NCI-H2107 treated with DMSO at 0.1 percent for 48 hours (cell line): ENCODE measurements at regions not wholly inside any gene's neighbourhood (a gene's known extent, or its start where the extent isn't known, plus 50 kb on each side); places are given as distances from the start of the nearest gene placed in this dataset.

Experiments
- DNase-seq: peaks from one replicate; lab custom pipeline; 2025; ENCODE audit not compliant: unreplicated experiment; lab: John Stamatoyannopoulos, UW

- DNase-seq = no peak
These were observed 100.4 kb downstream of the SLIT2 start for GRCh38 chr4:20352163-20352431.

DNA sequence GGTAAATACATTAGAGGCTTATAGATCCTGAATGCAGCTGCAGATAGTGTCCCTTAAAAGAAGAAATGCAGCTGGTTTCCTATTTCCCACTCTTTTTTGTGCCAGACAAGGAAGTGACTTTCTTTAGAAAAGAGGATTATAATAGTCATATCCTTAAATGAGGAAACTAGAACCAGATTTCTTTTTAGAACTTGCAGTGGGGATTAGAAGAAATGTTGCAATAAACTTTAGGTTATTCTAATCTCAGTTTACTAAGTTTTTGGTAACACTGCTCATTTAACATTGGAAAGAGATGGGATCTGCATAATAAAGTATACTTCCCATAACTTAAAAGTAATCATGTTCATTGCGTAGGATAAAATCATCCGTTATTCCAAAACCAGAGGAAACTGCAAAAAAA lies 101.9 kb downstream of the SLIT2 start:
- no peak for DNase-seq

- DNase-seq = peak; percentile 32
These were observed 102.4 kb downstream of the SLIT2 start for GRCh38 chr4:20354120-20354519.

DNA sequence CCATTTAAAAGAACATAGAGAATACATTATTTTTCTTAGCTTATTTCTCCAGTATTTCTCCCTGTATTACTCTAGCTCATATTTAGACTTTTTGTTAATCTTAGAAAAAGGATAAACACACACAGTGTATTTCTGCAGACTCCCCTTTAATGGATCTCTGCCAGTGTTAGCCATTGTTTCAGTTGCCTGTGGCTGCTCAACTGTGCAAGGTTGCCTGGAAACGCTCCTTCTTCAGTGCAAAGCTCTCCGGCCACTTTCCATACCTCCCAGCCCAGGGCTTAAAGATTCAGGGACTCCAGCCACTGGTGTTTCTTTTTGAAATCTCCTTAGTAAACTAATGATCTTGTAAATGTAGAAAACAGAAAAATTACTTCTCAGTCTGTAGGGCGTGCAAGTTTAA lies 104.9 kb downstream of the SLIT2 start:
- peak; percentile 22 for DNase-seq

DNA sequence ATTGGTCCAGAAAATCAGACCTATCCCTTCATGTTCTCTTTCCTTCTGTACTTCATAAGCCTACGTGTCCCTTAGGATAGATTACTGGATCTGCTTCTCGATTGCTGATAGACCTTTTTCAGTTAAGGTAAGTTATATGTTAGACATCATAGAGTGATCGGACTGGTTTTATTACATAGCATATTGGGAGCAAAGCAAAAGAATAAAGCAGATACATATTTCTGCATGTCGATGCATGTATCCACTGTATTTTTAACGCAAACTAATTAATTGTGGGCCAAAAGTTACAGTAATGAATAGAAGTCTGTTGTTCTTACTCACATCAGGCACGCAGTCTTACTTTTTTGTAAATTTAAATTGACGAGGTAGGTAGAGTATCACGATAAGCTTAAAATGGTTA lies 106.4 kb downstream of the SLIT2 start:
- no peak for DNase-seq

DNA sequence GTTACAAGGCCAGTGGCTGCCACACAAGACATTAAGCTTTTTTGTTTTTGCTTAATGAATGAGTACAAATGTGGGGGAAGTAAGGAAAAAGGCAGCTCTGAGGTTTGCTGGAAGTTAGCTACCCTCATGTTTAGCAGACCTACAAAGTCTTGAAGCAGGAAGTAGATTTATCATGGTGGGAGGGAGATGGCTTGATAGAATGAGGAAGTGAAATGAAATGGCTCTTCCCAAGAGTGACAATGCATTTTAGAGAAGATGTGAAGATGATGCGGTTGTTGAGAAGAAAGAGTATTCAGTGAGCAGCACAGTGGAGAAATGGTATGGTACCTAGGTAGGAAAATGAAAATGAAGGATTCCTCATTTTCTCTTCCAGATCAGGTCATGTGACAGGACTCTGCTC lies 108.0 kb downstream of the SLIT2 start:
- DNase-seq = no peak

- no peak for DNase-seq
These were observed 110.4 kb downstream of the SLIT2 start for GRCh38 chr4:20362148-20362547.

DNA sequence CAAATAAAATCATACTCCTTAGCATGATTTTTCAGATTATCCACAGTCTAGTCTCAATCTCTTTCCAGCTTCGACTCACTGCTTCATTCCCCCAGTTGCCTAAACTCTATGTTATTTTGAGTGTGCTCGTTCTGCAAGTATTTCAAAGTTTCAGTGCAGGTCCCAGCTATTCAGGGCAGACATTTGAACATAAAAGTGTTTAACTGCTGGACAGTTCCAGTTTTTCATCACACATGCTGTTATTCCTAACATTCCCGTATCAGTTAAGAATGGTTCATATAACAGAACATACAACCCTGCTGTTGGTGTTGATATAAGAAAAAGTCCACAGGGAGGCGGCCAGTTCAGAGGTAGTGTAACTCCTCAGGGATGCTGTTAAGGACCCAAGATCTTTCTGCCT lies 113.3 kb downstream of the SLIT2 start:
- DNase-seq = no peak

DNA sequence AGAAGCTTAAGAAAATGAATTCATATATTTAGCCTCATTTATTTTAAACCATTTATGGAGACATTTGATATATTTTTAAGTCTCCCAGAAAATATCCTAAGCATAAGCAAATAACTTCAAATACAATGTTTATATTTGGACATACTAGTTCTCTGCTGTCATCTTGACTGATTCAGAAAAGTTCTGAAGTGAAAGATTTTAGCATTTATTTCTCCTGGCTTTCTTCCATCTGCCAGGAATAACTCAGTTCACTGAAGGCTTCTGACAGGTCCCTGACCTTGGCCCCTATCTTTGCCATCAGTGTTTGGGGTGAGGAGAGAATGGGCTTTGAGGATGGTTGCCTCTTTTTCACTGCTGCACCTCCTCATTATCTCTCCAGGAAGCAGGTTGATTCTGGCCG lies 115.7 kb downstream of the SLIT2 start:
- DNase-seq = no peak

DNA sequence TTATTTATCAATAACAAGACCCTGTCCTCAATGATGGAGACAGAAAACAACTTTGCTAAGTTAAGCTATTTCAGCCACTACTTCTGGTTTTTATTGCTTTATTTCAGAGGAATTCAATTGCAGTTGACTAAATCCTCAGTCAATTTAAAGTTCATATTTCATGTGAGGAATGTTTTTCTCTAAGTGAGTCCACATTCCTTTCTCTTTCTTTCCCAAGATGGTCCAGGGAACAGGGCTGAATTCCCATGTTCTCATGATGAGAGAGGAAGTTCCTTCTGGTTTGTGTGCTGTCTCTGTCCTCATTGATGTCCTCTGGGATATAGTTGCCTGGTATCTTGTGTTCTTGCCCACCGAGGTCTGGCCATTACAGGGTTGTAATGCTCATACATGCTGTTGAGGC lies 117.2 kb downstream of the SLIT2 start:
- no peak for DNase-seq

GRCh38 chr4:20370274-20370673 lies 118.6 kb downstream of the SLIT2 start:
- no peak for DNase-seq

- no peak for DNase-seq
These were observed 124.4 kb downstream of the SLIT2 start for GRCh38 chr4:20376070-20376469.

- no peak for DNase-seq
These were observed 126.5 kb downstream of the SLIT2 start for GRCh38 chr4:20378181-20378580.

GRCh38 chr4:20381005-20381404 lies 129.3 kb downstream of the SLIT2 start:
- no peak for DNase-seq

DNA sequence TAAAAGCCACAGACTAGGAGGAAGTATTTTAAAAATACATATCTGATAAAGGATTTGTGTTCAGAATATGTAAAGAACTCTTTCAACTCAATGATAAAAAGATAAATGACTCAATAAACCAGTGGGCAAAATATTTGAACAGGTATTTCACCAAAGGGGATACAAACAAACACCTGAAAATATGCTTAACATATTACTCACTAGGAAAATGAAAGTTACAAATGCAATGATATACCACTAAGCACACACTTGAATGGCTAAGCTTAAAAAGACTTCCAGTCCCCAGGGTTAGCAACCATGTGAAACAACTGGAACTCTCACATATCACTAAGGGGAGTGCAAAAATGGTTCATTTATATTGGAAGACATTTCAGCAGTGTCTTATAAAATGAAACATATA lies 131.6 kb downstream of the SLIT2 start:
- DNase-seq = no peak

DNA sequence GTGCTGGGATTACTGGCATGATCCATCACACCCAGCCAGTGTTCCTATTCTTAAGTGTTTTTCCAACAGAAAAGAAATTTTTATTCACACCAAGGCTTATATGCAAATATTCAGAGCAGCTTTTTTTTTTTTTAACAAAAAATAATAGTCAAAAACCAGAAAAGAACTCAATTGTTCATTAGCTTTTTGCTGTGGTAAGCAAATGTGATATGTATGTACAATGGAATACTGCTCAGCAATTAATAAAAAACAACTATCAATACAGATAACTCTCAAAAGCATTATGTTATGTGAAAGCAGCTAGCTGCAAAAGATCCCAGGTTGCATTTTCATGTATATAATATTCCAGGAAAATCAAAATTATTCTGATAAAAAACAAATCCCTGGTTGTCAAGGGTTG lies 132.3 kb downstream of the SLIT2 start:
- no peak for DNase-seq

- DNase-seq = no peak
These were observed 132.8 kb downstream of the SLIT2 start for GRCh38 chr4:20384456-20384855.

DNA sequence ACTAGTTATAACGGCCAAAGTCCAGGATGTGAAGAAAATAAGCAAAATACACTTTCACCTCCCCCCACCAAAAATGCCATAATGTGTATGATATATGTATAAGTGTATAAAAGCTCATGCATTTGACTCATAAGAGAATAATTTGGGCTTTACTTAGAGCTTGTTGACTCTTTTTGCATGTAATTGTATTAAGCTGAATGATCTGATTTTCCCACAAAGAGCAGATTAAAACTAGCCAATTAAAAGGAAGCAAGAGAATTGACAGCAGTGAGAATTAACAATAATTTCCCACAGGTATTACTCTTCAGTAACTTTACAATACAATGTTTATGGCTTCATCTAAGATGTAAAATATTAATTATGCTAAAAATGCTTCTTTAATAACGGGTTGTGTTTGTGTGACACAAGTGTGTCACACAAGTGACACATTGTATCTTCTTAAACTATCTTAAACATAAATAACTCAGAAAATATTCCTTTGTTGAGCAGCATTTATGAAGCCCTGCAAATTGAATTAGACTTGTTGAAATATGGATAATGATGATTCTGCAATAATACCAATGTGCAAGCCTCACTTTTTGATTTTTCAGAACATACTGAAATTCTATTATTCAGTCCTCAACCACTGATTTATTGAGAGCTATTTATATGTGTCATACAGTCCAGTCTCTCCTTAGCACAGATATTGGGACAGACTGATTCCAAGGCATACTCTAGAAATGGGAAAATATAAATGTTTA lies 134.5 kb downstream of the SLIT2 start:
- DNase-seq = no peak

DNA sequence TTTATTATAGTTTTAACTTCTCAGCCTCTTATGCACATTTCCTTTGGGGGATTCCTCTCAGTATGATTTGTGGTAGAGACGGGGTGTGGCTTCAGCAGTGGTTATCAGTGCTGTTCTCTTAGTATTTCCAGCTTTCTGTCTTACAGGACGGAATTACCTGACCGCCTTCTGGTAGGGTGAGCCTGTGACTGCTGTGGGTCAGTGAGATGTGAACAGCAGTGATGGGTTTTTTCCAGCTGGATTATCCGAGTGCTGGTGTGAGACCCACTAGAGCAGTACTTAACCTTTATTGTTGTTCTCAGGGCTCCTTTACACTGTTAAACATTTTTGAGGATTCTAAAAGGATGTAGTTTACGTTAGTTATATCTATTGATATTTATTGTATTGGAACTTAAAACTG lies 135.2 kb downstream of the SLIT2 start:
- DNase-seq = no peak

GRCh38 chr4:20391198-20391597 lies 139.5 kb downstream of the SLIT2 start:
- DNase-seq = no peak

DNA sequence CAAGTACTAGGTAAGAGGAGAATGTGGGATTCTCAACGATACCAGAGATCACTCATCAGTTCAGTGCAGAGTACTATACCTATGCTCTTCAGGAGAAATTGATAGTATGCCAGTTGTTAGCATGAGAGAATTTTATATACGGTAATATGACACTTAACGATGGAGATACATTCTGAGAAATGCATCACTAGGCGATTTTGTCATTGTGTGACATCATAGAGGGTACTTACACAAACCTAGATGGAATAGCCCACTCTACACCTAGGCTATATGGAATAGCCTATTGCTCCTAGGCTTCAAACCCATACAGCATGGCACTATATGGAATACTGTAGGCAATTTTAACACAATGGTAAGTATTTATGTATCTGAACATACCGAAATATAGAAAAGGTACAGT lies 140.2 kb downstream of the SLIT2 start:
- no peak for DNase-seq

DNA sequence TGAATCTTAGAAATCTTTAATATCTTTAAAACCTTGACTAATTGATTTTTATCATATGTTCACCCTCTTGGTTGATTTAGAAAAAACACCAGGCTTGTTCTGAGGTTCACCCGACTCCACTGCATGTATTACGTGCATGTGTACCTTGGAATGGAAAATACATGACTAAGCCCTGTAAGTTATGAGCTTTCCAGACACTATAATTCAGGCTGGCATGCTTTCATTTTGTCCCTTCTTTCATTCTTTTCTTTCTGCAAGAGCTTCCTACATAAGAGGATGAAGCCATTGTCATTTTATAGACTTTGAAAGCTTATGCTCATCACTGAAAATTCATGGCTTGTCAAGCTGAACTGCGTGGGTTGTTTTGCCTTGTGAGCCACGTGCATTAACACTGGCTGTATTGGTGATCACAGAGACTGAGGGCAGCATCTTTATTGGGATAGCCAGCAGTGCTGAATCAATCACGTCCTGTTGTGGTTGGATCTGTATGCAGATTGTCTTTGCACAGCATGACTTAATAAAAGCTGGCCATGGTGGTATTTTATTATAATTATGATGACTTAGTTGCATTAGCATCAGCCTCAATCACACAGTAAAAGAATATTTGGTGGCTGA lies 141.9 kb downstream of the SLIT2 start:
- no peak for DNase-seq

GRCh38 chr4:20394512-20394911 lies 142.8 kb downstream of the SLIT2 start:
- no peak for DNase-seq
